Epidermal melanocyte (primary cell): ENCODE measurements at regions not wholly inside any gene's neighbourhood (a gene's known extent, or its start where the extent isn't known, plus 50 kb on each side); places are given as distances from the start of the nearest gene placed in this dataset.
"Not testable (repeated sequence)": the region's sequence is repeated elsewhere in the genome, so short reads cannot be mapped to it uniquely, and the experiment has no call there.

ENCODE experiments used
- DNase-seq: peaks from one replicate; pipeline ENCODE4 v3.0.0; 2011; ENCODE audit warnings: low spot score; ENCODE audit not compliant: insufficient read length

- DNase-seq, result no peak
These were observed 354.2 kb upstream of the EPHA4 start for GRCh38 chr2:221926327-221926726.

- DNase-seq, result no peak
These were observed 352.5 kb upstream of the EPHA4 start for GRCh38 chr2:221924576-221924975.

- no peak for DNase-seq
These were observed 343.8 kb upstream of the EPHA4 start for GRCh38 chr2:221915926-221916325.

- no peak for DNase-seq
These were observed 342.3 kb upstream of the EPHA4 start for GRCh38 chr2:221914334-221914880.

GRCh38 chr2:221911890-221912289 is 339.8 kb upstream of the EPHA4 start:
- DNase-seq, result no peak

GRCh38 chr2:221911321-221911720 is 339.2 kb upstream of the EPHA4 start:
- DNase-seq, result no peak

- DNase-seq, result no peak
These were observed 336.4 kb upstream of the EPHA4 start for GRCh38 chr2:221908518-221908917.

- no peak for DNase-seq
These were observed 325.6 kb upstream of the EPHA4 start for GRCh38 chr2:221897718-221898117.

GRCh38 chr2:221896505-221897151 is 324.5 kb upstream of the EPHA4 start:
- DNase-seq, result no peak

- DNase-seq, result no peak
These were observed 323.4 kb upstream of the EPHA4 start for GRCh38 chr2:221895366-221896121.

- DNase-seq, result no peak
These were observed 321.4 kb upstream of the EPHA4 start for GRCh38 chr2:221893501-221893900.

- DNase-seq, result not testable (repeated sequence)
These were observed 319.9 kb upstream of the EPHA4 start for GRCh38 chr2:221892006-221892405.

GRCh38 chr2:221883976-221884375 is 311.9 kb upstream of the EPHA4 start:
- no peak for DNase-seq

- DNase-seq, result no peak
These were observed 303.9 kb upstream of the EPHA4 start for GRCh38 chr2:221876016-221876415.

GRCh38 chr2:221874444-221874843 is 302.3 kb upstream of the EPHA4 start:
- no peak for DNase-seq

GRCh38 chr2:221857719-221858118 is 285.6 kb upstream of the EPHA4 start:
- no peak for DNase-seq

GRCh38 chr2:221853297-221853696 is 281.2 kb upstream of the EPHA4 start:
- no peak for DNase-seq

GRCh38 chr2:221851531-221852045 is 279.5 kb upstream of the EPHA4 start:
- DNase-seq, result no peak

- no peak for DNase-seq
These were observed 278.0 kb upstream of the EPHA4 start for GRCh38 chr2:221850076-221850475.

GRCh38 chr2:221848286-221848685 is 276.2 kb upstream of the EPHA4 start:
- DNase-seq, result no peak

GRCh38 chr2:221845021-221845365 is 272.9 kb upstream of the EPHA4 start:
- DNase-seq, result no peak

- DNase-seq, result no peak
These were observed 272.3 kb upstream of the EPHA4 start for GRCh38 chr2:221844212-221845020.
